Stimulated activated CD4-positive, alpha-beta T cell treated with anti-CD3 and anti-CD28 coated beads, TNF-alpha, amount 100 ng/mL, for 24 hours (primary cell): ENCODE measurements at regions not wholly inside any gene's neighbourhood (a gene's known extent, or its start where the extent isn't known, plus 50 kb on each side); places are given as distances from the start of the nearest gene placed in this dataset.

ENCODE experiments used
- DNase-seq, 3 experiments: peaks; one replicate each; pipeline ENCODE4 v3.0.0-alpha.2; 2020; ENCODE audit warnings: low read depth in 3 of 3

GRCh38 chr11:128301756-128302155, 285.6 kb downstream of the ETS1 start:
- DNase-seq: no peak

- DNase-seq: no peak
Measured at GRCh38 chr11:128300785-128301184, 286.6 kb downstream of the ETS1 start.

GRCh38 chr11:128299132-128299726, 288.1 kb downstream of the ETS1 start:
- no peak for DNase-seq

- DNase-seq: no peak
Measured at GRCh38 chr11:128298271-128298670, 289.1 kb downstream of the ETS1 start.

- no peak for DNase-seq
Measured at GRCh38 chr11:128297805-128298204, 289.6 kb downstream of the ETS1 start.

- no peak for DNase-seq
Measured at GRCh38 chr11:128297091-128297651, 290.2 kb downstream of the ETS1 start.

GRCh38 chr11:128294671-128295050, 292.7 kb downstream of the ETS1 start:
- no peak for DNase-seq

GRCh38 chr11:128294001-128294670, 293.2 kb downstream of the ETS1 start:
- no peak for DNase-seq

GRCh38 chr11:128291835-128292234, 295.5 kb downstream of the ETS1 start:
- peak in 1 of 3 experiments; percentile 61 for DNase-seq

GRCh38 chr11:128291007-128291406, 296.4 kb downstream of the ETS1 start:
- DNase-seq: no peak

GRCh38 chr11:128290106-128290840, 297.1 kb downstream of the ETS1 start:
- DNase-seq: peak; percentile 38 to 62 (median 61)

- DNase-seq: peak in 2 of 3 experiments; percentile 26 to 34
Measured at GRCh38 chr11:128289048-128289447, 298.3 kb downstream of the ETS1 start.

- no peak for DNase-seq
Measured at GRCh38 chr11:128288368-128288767, 299.0 kb downstream of the ETS1 start.

GRCh38 chr11:128285321-128285720, 302.0 kb downstream of the ETS1 start:
- no peak for DNase-seq

GRCh38 chr11:128284634-128285033, 302.7 kb downstream of the ETS1 start:
- no peak for DNase-seq

GRCh38 chr11:128283451-128283850, 303.9 kb downstream of the ETS1 start:
- DNase-seq: no peak

GRCh38 chr11:128282053-128282452, 305.3 kb downstream of the ETS1 start:
- DNase-seq: no peak

- no peak for DNase-seq
Measured at GRCh38 chr11:128279866-128280265, 307.5 kb downstream of the ETS1 start.

- DNase-seq: no peak
Measured at GRCh38 chr11:128273736-128274135, 313.6 kb downstream of the ETS1 start.

- DNase-seq: no peak
Measured at GRCh38 chr11:128271401-128271800, 316.0 kb downstream of the ETS1 start.

- no peak for DNase-seq
Measured at GRCh38 chr11:128269466-128269865, 317.9 kb downstream of the ETS1 start.

- DNase-seq: no peak
Measured at GRCh38 chr11:128266893-128267292, 320.5 kb downstream of the ETS1 start.
